ENCODE measurements at regions not wholly inside any gene's neighbourhood (a gene's known extent, or its start where the extent isn't known, plus 50 kb on each side); places are given as distances from the start of the nearest gene placed in this dataset.

DNA sequence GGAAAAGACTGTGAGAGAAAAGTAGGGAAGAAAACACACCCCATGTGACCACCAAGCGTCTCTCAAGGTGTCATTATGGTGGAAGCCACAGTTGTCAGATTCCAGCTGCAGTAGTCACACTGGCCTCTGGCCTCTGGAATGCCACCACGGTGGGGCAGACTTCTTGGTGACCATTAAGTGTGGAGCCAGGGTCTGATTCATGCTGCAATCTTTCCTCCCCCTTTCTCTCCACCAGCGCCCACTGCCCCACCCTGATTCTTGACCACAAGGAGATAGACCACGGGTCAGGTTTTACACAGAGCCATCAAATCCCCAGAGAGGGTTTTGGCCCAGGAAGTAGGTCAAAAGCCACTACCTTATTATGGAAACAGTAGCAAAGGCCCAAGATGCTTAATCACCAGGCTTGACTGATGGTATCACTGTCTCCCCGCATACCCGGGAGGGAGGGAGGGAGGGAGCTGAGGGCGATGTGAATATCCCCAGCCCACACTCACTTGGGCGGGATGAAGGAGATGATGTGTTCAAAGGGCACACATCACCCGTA is 52.7 kb upstream of the GRHL3 start:
- Histone ChIP-seq H4K20me1 (replicated peaks in 1 of 2; ENCODE audit: control insufficient read depth in 1 of 2, insufficient read depth in 2 of 2, low read length in 2 of 2) (no peaks in the 10 kb centered on the region), H4K91ac (replicated peaks; ENCODE audit: insufficient read length, low read length) (no peak overlapping the region), H4K8ac (ENCODE audit: extremely low read depth, insufficient read depth, low read length) (no peak overlapping the region; the same call in 1 of the 2 replicates), H2BK5ac (ENCODE audit: low read depth, low read length) (no peak overlapping the region), H3K4me1 (replicated peaks in 1 of 4; ENCODE audit: control insufficient read depth in 3 of 4, insufficient read depth in 4 of 4, low read length in 3 of 4) (no peaks in the 10 kb centered on the region), H3K27me3 (replicated peaks in 1 of 4; ENCODE audit: control insufficient read depth in 3 of 4, extremely low read depth in 1 of 4, insufficient read depth in 3 of 4, low read length in 3 of 4) (no peaks in the 10 kb centered on the region), H3K23me2 (ENCODE audit: low read depth, low read length) (peaks cover 4% of the 10 kb centered on the region; the same call in 1 of the 2 replicates), H3K4ac (replicated peaks; ENCODE audit: insufficient read length, low read depth, low read length) (no peak overlapping the region), H3K4me2 (ENCODE audit: insufficient read depth in 1 of 2, low read depth in 2 of 2, low read length in 2 of 2) (no peak overlapping the region), H2BK12ac (ENCODE audit: low read depth, low read length) (no peak overlapping the region), H3K36me3 (ENCODE audit: control insufficient read depth in 2 of 4, insufficient read depth in 4 of 4, low read length in 3 of 4) (no peaks in the 10 kb centered on the region), H3K18ac (ENCODE audit: extremely low read depth, low read length) (no peak overlapping the region), H3K4me3 (ENCODE audit: extremely low read depth in 1 of 4, insufficient read depth in 2 of 4, low read depth in 3 of 4, low read length in 4 of 4) (no peak overlapping the region), H2BK20ac (ENCODE audit: low read length) (no peak overlapping the region), H3K9me3 (ENCODE audit: insufficient read depth in 2 of 2, low read depth in 1 of 2, low read length in 1 of 2) (no peaks in the 10 kb centered on the region), H2BK120ac (replicated peaks; ENCODE audit: low read depth, low read length) (no peak overlapping the region), H3K14ac (ENCODE audit: insufficient read length) (no peak overlapping the region), H3K56ac (replicated peaks; ENCODE audit: insufficient read length, low read depth, low read length) (no peak overlapping the region), H2BK15ac (ENCODE audit: low read length) (no peak overlapping the region), H3K9ac (replicated peaks in 1 of 4; ENCODE audit: extremely low read depth in 1 of 4, low read depth in 3 of 4, low read length in 3 of 4) (no peak overlapping the region), H3K79me2 (ENCODE audit: control insufficient read depth in 1 of 2, insufficient read depth in 2 of 2, low read length in 2 of 2) (no peaks in the 10 kb centered on the region), H3K79me1 (ENCODE audit: low read depth, low read length) (no peaks in the 10 kb centered on the region), H2AFZ (ENCODE audit: low read length) (no peak overlapping the region), H3K27ac (ENCODE audit: low read depth, low read length) (no peak overlapping the region), H2AK5ac (ENCODE audit: low read depth, low read length) (no peak overlapping the region), H4K5ac (ENCODE audit: insufficient read length, low read depth, low read length) (no peak overlapping the region), H3K23ac (ENCODE audit: insufficient read length) (no peak overlapping the region)
- POLR2A ChIA-PET (ENCODE audit: partially characterized antibody) = no interaction called here
- CTCF ChIA-PET (ENCODE audit: partially characterized antibody) = interaction anchor here (1.6 to 2.3 kb wide), 3 partner anchors 12 to 65 kb away, joined by 4 to 12 read pairs (median 7); no protein-coding TSS in a partner anchor
- FAIRE-seq (no peak), DNase-seq (ENCODE audit: low read depth in 1 of 2, low spot score in 2 of 2) (no peak)
- 83% methylated on average over 6 of the region's 9 CpGs; no CpG with 5 or more reads in 1 of the 2 experiments for WGBS, 2 experiments (ENCODE audit: extremely low coverage in 1 of 2, insufficient coverage in 1 of 2, insufficient read length in 1 of 2, insufficient replicate concordance in 2 of 2, low coverage in 1 of 2, low lambda C conversion rate in 2 of 2, missing lambda C conversion rate in 1 of 2)
- TF ChIP-seq, protein P1, sequence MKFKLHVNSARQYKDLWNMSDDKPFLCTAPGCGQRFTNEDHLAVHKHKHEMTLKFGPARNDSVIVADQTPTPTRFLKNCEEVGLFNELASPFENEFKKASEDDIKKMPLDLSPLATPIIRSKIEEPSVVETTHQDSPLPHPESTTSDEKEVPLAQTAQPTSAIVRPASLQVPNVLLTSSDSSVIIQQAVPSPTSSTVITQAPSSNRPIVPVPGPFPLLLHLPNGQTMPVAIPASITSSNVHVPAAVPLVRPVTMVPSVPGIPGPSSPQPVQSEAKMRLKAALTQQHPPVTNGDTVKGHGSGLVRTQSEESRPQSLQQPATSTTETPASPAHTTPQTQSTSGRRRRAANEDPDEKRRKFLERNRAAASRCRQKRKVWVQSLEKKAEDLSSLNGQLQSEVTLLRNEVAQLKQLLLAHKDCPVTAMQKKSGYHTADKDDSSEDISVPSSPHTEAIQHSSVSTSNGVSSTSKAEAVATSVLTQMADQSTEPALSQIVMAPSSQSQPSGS (IDR thresholded peaks at IDR 0.05; ENCODE audit: low read length) = no peak
- no peak for TF ChIP-seq TAF1 (IDR thresholded peaks at IDR 0.05; ENCODE audit: low read depth, low read length)
- no peak for TF ChIP-seq SUZ12 (IDR thresholded peaks at IDR 0.05; ENCODE audit: low read length)
- TF ChIP-seq EZH2 (IDR thresholded peaks at IDR 0.05; ENCODE audit: low read depth, low read length, severe bottlenecking) = no peak
- no peak for TF ChIP-seq RAD21 (IDR thresholded peaks at IDR 0.05 in 1 of 2, conservative IDR thresholded peaks at IDR 0.05 in 1 of 2; ENCODE audit: low read depth in 2 of 2, low read length in 2 of 2)
- TF ChIP-seq NRF1 (IDR thresholded peaks at IDR 0.05; ENCODE audit: low read depth, low read length) = no peak
- TF ChIP-seq, protein P2, sequence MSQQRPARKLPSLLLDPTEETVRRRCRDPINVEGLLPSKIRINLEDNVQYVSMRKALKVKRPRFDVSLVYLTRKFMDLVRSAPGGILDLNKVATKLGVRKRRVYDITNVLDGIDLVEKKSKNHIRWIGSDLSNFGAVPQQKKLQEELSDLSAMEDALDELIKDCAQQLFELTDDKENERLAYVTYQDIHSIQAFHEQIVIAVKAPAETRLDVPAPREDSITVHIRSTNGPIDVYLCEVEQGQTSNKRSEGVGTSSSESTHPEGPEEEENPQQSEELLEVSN (IDR thresholded peaks at IDR 0.05) = no peak
- TF ChIP-seq SP4 (IDR thresholded peaks at IDR 0.05; ENCODE audit: low read length) = no peak
- TF ChIP-seq JUND (IDR thresholded peaks at IDR 0.05; ENCODE audit: low read length) = no peak

Measured in H1 (cell line).